ENCODE measurements at regions not wholly inside any gene's neighbourhood (a gene's known extent, or its start where the extent isn't known, plus 50 kb on each side); places are given as distances from the start of the nearest gene placed in this dataset.
"Not testable (repeated sequence)": the region's sequence is repeated elsewhere in the genome, so short reads cannot be mapped to it uniquely, and the experiment has no call there.

DNA sequence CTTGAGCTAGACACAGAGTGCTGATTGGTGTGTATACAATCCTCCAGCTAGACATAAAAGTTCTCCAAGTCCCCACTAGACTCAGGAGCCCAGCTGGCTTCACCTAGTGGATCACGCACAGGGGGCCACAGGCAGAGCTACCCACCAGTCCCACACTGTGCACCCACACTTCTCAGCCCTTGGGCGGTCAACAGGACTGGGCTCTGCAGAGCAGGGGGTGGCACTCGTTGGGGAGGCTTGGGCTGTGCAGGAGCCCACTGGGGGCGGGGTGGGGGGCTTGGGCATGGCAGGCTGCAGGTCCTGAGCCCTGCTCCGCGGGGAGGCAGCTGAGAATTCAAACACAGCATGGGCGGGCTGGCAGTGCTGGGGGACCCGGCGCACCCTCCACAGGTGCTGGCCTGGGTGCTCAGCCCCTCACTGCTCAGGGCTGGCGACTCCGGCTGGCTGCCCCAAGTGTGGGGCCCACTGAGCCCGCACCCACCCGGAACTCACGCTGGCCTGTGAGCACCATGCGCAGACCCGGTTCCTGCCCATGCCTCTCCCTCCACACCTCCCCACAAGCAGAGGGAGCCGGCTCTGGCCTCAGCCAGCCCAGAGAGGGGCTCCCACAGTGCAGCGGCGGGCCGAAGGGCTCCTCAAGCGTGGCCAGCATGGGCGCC lies 873.8 kb downstream of the PCDH17 start:
- not testable (repeated sequence) for TF ChIP-seq EZH2 (IDR thresholded peaks at IDR 0.05; ENCODE audit: low read depth)
- TF ChIP-seq, protein P1, sequence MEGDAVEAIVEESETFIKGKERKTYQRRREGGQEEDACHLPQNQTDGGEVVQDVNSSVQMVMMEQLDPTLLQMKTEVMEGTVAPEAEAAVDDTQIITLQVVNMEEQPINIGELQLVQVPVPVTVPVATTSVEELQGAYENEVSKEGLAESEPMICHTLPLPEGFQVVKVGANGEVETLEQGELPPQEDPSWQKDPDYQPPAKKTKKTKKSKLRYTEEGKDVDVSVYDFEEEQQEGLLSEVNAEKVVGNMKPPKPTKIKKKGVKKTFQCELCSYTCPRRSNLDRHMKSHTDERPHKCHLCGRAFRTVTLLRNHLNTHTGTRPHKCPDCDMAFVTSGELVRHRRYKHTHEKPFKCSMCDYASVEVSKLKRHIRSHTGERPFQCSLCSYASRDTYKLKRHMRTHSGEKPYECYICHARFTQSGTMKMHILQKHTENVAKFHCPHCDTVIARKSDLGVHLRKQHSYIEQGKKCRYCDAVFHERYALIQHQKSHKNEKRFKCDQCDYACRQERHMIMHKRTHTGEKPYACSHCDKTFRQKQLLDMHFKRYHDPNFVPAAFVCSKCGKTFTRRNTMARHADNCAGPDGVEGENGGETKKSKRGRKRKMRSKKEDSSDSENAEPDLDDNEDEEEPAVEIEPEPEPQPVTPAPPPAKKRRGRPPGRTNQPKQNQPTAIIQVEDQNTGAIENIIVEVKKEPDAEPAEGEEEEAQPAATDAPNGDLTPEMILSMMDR (conservative IDR thresholded peaks at IDR 0.05) = not testable (repeated sequence)
